GM12872 (cell line): ENCODE measurements at regions not wholly inside any gene's neighbourhood (a gene's known extent, or its start where the extent isn't known, plus 50 kb on each side); places are given as distances from the start of the nearest gene placed in this dataset.

ENCODE experiments used
- CTCF ChIP-seq: IDR thresholded peaks from 3 replicates; pipeline ENCODE4 v1.5.1; 2011; ENCODE audit warnings: low read depth, mild to moderate bottlenecking, low read length, moderate library complexity; ENCODE audit not compliant: insufficient read depth

DNA sequence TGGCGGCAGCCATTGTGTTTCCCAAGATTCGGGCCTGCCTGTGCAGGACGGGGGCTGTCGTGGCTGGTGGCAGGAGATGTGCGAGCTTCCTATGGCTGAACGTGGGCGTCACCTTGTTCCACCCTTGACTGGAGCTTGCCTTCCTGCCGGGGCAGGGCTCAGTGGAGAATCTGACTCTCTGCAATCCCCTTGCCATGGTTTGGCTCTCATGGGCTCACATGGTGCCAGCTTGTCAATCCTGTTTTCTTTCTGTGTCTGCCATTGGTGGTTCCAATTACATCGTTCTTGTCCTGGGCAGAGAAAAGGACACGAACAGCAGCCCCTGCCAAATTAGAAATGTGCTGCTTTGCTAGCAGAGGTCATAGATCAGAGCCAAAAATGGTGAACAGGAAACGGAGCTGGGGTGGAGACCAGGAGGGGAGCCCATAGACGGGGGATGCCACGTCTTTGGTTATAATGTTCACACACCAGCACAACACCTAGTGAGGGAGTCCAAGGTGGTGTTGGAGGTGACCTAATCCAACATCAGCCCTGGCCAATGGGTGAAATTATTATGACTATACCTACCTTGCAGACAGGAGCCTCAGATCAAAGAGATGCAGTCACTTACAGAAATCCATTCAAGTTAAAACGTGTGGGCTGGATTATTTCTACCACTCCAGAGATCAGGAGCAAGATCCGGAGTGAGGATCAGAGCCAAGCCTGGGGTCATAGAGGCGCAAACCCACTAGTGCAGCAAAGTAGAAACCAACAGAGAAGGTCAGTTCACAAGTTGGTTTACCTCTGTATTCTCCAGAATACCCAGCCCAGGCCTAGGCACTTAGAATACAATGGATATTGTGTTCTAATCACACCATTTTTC, 253.1 kb downstream of the SIPA1L2 start:
- no peak for TF ChIP-seq CTCF

DNA sequence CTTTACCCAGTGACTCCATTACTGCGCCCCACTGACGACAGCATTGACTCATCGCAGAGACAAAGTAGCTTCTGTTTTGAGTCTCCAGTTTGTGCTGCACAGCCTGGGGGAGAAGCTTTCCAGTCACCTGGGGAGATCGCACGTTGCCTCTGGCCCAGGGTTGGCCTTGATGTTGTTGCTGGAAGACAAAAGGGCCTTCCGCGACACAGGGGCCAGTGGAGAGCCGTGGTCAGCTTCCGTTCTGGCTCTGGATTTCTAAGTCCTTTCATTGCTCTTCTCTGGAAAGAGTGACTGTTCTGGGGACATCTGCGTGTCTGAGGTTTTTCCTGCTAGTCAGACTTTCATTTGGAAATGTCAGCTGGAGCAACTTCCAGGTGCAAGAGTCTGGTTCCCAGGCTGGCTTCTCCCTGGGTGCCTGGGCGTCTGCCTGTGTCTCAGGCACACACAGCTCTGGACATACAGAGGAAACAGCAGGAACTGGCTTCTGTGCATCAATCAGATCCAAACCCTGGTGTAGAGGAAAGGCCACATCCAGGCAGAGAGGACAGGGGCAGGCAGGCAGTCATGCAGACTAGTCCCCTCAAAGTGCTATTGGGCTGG, 257.0 kb downstream of the SIPA1L2 start:
- no peak for TF ChIP-seq CTCF

GRCh38 chr1:232372431-232372830, 257.5 kb downstream of the SIPA1L2 start:
- TF ChIP-seq CTCF: no peak

GRCh38 chr1:232369451-232370296, 260.3 kb downstream of the SIPA1L2 start:
- no peak for TF ChIP-seq CTCF

DNA sequence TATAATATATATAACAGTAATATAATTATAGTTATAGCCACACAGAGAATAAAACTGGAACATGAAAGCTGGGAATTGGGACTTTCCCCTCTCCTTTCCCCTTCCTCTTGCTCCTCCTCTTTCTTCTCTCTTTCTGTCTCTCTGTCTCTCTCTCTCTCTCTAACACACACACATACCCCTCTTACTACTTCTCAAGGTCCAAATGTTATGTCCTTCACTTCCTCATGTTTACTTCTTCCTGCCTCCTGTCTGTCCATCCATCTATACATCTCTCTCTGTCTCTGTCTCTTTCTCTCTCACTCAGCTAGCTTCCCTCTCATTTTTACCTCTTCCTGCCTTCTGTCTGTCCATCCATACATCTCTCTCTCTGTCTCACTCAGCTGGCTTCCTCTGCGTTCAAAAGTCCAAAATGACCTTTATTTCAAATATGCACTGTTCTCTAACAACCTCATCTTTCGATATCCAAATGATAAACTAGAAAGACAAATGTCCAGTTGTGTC, 261.1 kb downstream of the SIPA1L2 start:
- TF ChIP-seq CTCF: no peak

GRCh38 chr1:232367293-232367692, 262.6 kb downstream of the SIPA1L2 start:
- TF ChIP-seq CTCF: no peak
